HG03064 (cell line): ENCODE measurements at regions not wholly inside any gene's neighbourhood (a gene's known extent, or its start where the extent isn't known, plus 50 kb on each side); places are given as distances from the start of the nearest gene placed in this dataset.
"Not testable (repeated sequence)": the region's sequence is repeated elsewhere in the genome, so short reads cannot be mapped to it uniquely, and the experiment has no call there.

Experiments
- ATAC-seq: cut with Tn5 transposase; IDR thresholded peaks from one replicate; pipeline ENCODE4 v1.9.1; 2021; ENCODE audit warnings: low read depth; ENCODE audit not compliant: unreplicated experiment

- ATAC-seq, result no peak
Measured at GRCh38 chr4:60579335-60579734, 620.8 kb upstream of the ADGRL3 start.

GRCh38 chr4:60581919-60582536 is 618.1 kb upstream of the ADGRL3 start:
- no peak for ATAC-seq

DNA sequence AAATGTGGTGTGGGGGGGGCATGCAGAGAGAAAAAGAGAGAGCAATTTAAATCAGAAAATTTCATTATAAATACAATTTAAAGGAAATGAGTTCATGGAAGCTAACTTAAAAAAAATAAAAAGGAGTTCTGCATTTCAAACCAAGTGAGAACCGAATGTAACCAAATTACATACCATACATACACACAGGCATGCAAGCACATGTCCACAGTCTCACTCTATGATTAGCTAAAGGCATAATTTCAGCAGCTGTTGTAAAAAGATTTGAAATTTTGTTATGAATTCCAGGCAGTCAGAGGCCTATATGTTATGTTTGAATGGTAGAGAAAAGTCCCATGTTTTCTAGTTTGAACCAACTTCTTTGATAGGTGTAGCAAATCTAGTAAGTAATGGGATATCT is 611.6 kb upstream of the ADGRL3 start:
- no peak for ATAC-seq

DNA sequence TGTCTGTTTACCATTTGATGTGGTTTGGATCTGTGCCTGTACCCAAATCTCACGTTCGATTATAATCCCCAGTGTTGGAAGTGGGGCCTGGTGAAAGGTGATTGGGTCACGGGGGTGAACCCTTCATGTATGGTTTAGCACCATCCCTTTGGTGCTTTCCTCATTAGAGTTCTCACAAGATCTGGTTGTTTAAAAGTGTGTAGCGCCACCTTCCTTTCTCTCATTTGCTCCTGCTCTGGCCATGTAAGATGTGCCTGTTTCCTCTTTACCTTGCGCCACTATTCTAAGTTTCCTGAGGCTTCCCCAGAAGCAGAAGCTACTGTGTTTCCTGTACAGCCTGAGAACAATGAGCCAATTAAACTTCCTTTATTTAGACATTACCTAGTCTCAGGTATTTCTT is 610.7 kb upstream of the ADGRL3 start:
- ATAC-seq, result no peak

DNA sequence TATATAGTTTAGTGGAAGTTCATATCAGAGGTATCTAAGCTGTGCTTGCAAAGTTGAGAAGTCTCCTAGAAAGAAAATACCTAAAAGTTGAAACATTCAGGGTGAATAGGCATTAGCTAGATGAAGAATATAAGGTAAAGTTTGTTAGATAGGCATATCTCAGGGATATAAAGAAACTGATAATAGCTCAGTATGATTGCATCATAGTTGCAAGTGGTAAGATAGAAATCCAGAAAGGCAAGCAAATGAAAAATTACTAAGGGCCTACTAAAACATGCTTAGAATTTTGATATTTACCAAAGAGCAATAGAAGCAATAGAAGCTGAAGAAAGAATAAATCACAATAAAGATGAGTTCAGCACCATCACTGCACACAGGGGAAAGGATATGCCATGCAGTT is 610.0 kb upstream of the ADGRL3 start:
- no peak for ATAC-seq

- no peak for ATAC-seq
Measured at GRCh38 chr4:60605646-60606354, 594.3 kb upstream of the ADGRL3 start.

DNA sequence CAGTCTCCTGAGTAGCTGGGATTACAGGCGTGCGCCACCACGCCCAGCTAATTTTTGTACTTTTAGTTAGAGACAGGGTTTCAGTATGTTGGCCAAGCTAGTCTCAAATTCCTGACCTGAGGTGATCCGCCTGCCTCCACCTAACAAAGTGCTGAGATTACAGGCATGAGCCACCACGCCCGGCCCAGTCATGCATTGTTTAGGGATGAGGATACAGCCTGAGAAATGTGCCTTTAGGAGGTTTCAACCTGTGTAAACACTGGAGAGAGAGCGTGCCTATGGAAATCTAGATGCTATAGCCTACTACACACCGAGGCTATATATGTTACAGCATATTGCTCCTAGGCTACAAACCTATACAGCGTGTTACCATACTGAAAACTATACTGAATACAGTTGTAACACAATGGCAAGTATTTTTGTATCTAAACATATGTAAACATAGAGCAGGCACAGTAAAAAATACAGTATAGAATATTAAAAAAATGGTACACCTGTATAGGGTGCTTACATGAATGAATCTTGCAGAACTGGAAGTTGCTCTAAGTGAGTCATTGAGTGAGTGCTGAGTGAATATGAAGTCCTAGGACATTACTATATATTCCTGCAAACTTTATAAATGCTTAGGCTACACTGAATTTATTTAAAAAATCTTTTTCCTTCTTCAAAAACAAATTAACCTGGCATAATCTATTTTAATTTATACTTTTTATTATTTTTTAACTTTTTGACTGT is 588.2 kb upstream of the ADGRL3 start:
- no peak for ATAC-seq

- no peak for ATAC-seq
Measured at GRCh38 chr4:60617731-60618130, 582.4 kb upstream of the ADGRL3 start.

DNA sequence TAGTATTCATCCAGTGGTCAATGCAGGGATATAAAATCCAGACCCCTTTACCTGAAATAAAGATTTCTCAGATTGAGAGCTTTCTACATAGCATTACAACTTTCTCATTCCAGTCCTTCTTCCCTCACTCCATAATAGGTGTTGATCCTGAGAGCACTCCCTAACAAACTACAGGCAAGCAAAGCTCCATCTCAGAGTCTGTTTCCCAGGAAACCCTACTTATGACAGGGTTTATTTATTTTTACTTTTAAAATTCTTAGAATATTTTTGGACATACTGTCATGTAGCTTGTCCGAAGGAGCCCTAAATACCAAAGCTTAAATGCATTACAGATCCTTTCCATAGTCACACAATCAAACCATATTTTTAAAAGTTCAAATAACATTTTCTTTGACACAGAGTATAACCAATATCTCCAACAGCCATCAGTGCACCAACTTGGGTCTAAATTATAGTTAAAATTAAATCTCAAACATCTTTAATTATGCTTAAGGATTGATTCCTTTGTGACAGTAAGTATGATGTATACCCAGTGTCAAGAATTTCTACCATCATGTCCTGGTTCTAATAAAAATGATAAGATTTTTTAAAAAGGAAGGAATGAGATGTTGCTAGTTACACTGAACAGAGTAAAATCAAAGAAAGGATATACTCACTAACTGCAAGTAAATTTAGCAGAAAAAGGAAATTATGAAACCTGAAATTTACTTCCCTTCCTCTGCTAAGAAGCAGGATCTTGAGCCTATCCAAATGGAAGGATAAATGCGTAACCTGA is 580.4 kb upstream of the ADGRL3 start:
- no peak for ATAC-seq

DNA sequence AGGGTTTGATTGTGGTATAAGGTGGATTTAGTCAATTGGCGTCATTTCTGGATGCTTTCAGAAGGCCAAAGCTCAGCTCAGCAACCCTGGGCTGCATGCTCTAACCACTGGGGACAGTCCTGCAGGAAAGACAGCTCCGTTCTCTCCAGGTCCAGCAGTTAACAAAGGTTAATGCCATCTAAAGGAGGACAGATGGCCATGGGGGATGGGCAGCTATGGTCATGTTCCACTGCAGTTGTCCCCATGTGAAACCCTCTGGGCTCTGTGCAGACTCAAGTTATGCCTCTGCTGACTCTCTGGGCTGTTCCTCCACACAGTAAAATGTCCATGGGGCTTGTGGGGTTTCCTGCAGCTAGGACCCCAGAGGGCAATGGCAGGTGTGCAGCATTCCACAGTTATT is 562.1 kb upstream of the ADGRL3 start:
- ATAC-seq, result no peak

GRCh38 chr4:60648774-60649173 is 551.4 kb upstream of the ADGRL3 start:
- ATAC-seq, result no peak

- ATAC-seq, result no peak
Measured at GRCh38 chr4:60652933-60653332, 547.2 kb upstream of the ADGRL3 start.

DNA sequence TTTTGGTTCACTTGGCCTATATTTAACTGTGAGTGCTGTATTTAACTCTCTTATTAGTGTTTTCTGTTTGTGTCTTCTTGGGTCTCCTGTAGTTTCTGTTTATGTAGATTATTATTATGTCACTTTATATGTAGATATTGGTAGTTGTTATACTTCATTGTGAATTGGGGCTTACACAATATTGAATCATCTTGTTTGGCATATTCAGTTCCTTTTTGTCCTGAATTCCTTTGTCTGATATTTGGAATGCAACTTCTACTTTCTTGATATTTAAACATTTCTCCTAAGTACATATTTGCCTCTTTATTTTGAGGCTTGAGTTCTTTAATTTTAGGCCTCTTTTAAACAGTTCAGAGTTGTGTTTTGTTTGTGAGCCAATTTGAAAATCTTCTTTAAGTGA is 544.8 kb upstream of the ADGRL3 start:
- ATAC-seq, result no peak

- ATAC-seq, result no peak
Measured at GRCh38 chr4:60656171-60656570, 544.0 kb upstream of the ADGRL3 start.

- no peak for ATAC-seq
Measured at GRCh38 chr4:60657041-60657440, 543.1 kb upstream of the ADGRL3 start.

DNA sequence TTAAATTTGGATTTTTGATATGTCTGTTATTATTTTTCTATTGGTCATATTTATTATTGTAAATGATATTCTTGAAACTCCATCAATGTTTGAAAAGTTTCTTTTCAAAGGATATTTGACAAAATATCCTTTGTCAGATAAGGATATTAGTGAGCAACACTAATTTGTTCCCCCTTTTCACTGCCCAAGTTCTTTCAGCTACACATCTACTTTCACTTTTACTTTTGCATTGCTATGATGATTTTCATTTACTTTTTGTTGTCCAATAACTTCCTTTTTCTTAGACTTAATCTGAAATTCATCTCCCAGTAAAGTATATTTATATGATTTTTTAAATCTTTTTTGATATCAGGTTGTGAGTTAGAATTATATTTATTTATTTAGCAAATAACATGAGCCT is 542.3 kb upstream of the ADGRL3 start:
- ATAC-seq, result no peak

- no peak for ATAC-seq
Measured at GRCh38 chr4:60663769-60664168, 536.4 kb upstream of the ADGRL3 start.

GRCh38 chr4:60682901-60683300 is 517.2 kb upstream of the ADGRL3 start:
- ATAC-seq, result no peak

DNA sequence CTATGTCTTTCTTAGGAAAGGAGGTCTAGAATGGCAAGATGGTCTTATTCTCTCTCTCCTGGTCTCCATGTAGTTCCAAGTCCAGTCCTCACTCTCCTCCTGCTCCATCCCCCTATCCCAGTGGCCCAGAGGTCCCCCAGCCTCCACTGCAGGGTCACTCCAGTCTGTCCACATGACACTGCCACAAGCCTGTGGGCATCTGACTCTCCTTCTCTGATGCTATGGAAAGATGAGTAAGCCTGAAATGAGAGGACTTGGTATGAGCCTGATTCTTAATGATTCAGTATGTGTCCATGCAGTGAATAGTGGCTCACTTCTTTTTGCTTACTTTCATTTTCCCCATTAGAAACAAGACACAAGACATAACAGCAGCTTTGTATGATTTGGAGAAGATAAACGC is 516.8 kb upstream of the ADGRL3 start:
- no peak for ATAC-seq

GRCh38 chr4:60683973-60684372 is 516.2 kb upstream of the ADGRL3 start:
- no peak for ATAC-seq

DNA sequence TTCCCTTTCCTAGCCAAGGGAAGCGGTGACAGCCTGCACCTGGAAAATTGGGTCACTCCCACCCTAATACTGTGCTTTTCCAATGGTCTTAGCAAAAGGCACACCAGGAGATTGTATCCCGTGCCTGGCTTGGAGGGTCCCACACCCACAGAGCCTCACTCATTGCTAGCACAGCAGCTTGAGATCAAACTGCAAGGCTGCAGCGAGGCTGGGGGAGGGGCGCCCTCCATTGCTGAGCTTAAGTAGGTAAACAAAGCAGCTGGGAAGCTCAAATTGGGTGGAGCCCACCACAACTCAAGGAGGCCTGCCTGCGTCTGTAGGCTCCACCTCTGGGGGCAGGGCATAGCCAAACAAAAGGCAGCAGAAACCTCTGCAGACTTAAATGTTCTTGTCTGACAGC is 504.1 kb upstream of the ADGRL3 start:
- ATAC-seq, result not testable (repeated sequence)
